PC-3 (cell line): ENCODE measurements at regions not wholly inside any gene's neighbourhood (a gene's known extent, or its start where the extent isn't known, plus 50 kb on each side); places are given as distances from the start of the nearest gene placed in this dataset.

Experiments used
- ATAC-seq: fragments of 200-7000 bp; cut with Tn5 transposase; 2 replicates; pipeline ENCODE4 v1.9.1; 2020; ENCODE audit warnings: mild to moderate bottlenecking, moderate library complexity
- BruUV-seq: library from RNA; stranded (reverse); fragments of 400-500 nt; replicated peaks from 2 replicates; lab custom pipeline; 2021; lab: Mats Ljungman, UMichigan
- CTCF ChIA-PET: fragments of 300-600 bp; sonication (Branson Sonifier 250); formaldehyde crosslinking; loops from one replicate; lab custom pipeline; 2022; ENCODE audit warnings: antibody characterized with exemption; lab: Charles Lee
- POLR2A ChIA-PET: fragments of 300-600 bp; sonication (Branson Sonifier 250); formaldehyde crosslinking; loops from one replicate; lab custom pipeline; 2022; ENCODE audit warnings: antibody characterized with exemption; ENCODE audit not compliant: unreplicated experiment; lab: Charles Lee
- DNase-seq: peaks from one replicate; pipeline ENCODE4 v3.0.0-alpha.2; 2015
- H2AFZ ChIP-seq: fragments of 300-600 bp; sonication (generic); 2 replicates; pipeline ENCODE4 v1.6.0; 2016; ENCODE audit warnings: antibody characterized with exemption, low read length
- H3F3A ChIP-seq: fragments of 300-600 bp; sonication (generic); one replicate; pipeline ENCODE4 v1.6.0; 2017; ENCODE audit warnings: antibody characterized with exemption, low read length, control low read depth, mild to moderate bottlenecking; ENCODE audit not compliant: unreplicated experiment
- H3K27ac ChIP-seq: fragments of 300-600 bp; sonication (generic); 2 replicates; pipeline ENCODE4 v1.5.1; 2016; ENCODE audit warnings: mild to moderate bottlenecking, low read length
- H3K27me3 ChIP-seq: fragments of 300-600 bp; sonication (generic); 2 replicates; pipeline ENCODE4 v1.6.1; 2016; ENCODE audit warnings: low read length, mixed read lengths
- H3K36me3 ChIP-seq: fragments of 300-600 bp; sonication (generic); 2 replicates; pipeline ENCODE4 v1.6.1; 2016; ENCODE audit warnings: low read depth, mixed run types, low read length, mixed read lengths
- H3K4me1 ChIP-seq: fragments of 300-600 bp; sonication (generic); 2 replicates; pipeline ENCODE4 v1.5.1; 2016; ENCODE audit warnings: low read length; ENCODE audit not compliant: insufficient read depth
- H3K4me2 ChIP-seq: fragments of 300-600 bp; sonication (generic); 2 replicates; pipeline ENCODE4 v1.6.0; 2016; ENCODE audit warnings: low read length
- H3K4me3 ChIP-seq: fragments of 300-600 bp; sonication (generic); 2 replicates; pipeline ENCODE4 v1.5.1; 2016; ENCODE audit warnings: mild to moderate bottlenecking, low read length, mixed read lengths
- H3K79me2 ChIP-seq: fragments of 300-600 bp; sonication (generic); 2 replicates; pipeline ENCODE4 v1.6.1; 2017; ENCODE audit warnings: low read length, mixed read lengths
- H3K9ac ChIP-seq: fragments of 300-600 bp; sonication (generic); 2 replicates; pipeline ENCODE4 v1.6.0; 2016; ENCODE audit warnings: mild to moderate bottlenecking, low read length
- H3K9me2 ChIP-seq: fragments of 300-600 bp; sonication (generic); replicated peaks from 2 replicates; pipeline ENCODE4 v1.6.1; 2016; ENCODE audit warnings: mixed run types, low read length, mixed read lengths
- H3K9me3 ChIP-seq: fragments of 300-600 bp; sonication (generic); 2 replicates; pipeline ENCODE4 v1.6.1; 2016; ENCODE audit warnings: low read length, mixed read lengths
- H4K20me1 ChIP-seq: fragments of 300-600 bp; sonication (generic); 2 replicates; pipeline ENCODE4 v1.6.1; 2016; ENCODE audit warnings: low read length, mixed read lengths
- EZH2 ChIP-seq: fragments of 300-600 bp; sonication (generic); IDR thresholded peaks from one replicate; pipeline ENCODE4 v1.6.1; 2017; ENCODE audit warnings: antibody characterized with exemption, mild to moderate bottlenecking, low read length; ENCODE audit not compliant: unreplicated experiment
- EZH2phosphoT487 ChIP-seq: fragments of 300-600 bp; sonication (generic); IDR thresholded peaks from 2 replicates; pipeline ENCODE4 v1.6.1; 2018; ENCODE audit warnings: mild to moderate bottlenecking, antibody characterized with exemption, low read length, borderline replicate concordance
- intact Hi-C: fragments of 100-400 bp; cut with micrococcal nuclease; formaldehyde crosslinking; loops from 2 replicates; pipeline ENCODE4 v1.9.0; 2023
- TF ChIP-seq, protein P1 (sequence below): fragments of 300-600 bp; sonication (generic); conservative IDR thresholded peaks from 2 replicates; pipeline ENCODE4 v1.5.1; 2017; ENCODE audit warnings: antibody characterized with exemption, low read depth, mild to moderate bottlenecking, low read length

GRCh38 chr2:164187121-164187520 is 434.2 kb downstream of the GRB14 start:
- BruUV-seq = no TSS peak
- H3K4me1 ChIP-seq = no peaks in the 10 kb centered on the region
- no peak overlapping the region for H3K4me3 ChIP-seq
- no peaks in the 10 kb centered on the region for H3K9me3 ChIP-seq
- no peak overlapping the region for H2AFZ ChIP-seq
- H3K4me2 ChIP-seq = no peak overlapping the region
- H3K27me3 ChIP-seq = peaks cover 23% of the 10 kb centered on the region
- H3K9me2 ChIP-seq = no peaks in the 10 kb centered on the region
- DNase-seq = no peak
- H3K79me2 ChIP-seq = no peaks in the 10 kb centered on the region
- no peak overlapping the region for H3K9ac ChIP-seq
- CTCF ChIA-PET = no interaction called here
- no peaks in the 10 kb centered on the region for H3K36me3 ChIP-seq
- H3F3A ChIP-seq = no peaks in the 10 kb centered on the region
- POLR2A ChIA-PET = no interaction called here
- H3K27ac ChIP-seq = no peak overlapping the region
- no peak for ATAC-seq
- no peaks in the 10 kb centered on the region for H4K20me1 ChIP-seq
- intact Hi-C loops = no loop called here
- TF ChIP-seq, protein P1, sequence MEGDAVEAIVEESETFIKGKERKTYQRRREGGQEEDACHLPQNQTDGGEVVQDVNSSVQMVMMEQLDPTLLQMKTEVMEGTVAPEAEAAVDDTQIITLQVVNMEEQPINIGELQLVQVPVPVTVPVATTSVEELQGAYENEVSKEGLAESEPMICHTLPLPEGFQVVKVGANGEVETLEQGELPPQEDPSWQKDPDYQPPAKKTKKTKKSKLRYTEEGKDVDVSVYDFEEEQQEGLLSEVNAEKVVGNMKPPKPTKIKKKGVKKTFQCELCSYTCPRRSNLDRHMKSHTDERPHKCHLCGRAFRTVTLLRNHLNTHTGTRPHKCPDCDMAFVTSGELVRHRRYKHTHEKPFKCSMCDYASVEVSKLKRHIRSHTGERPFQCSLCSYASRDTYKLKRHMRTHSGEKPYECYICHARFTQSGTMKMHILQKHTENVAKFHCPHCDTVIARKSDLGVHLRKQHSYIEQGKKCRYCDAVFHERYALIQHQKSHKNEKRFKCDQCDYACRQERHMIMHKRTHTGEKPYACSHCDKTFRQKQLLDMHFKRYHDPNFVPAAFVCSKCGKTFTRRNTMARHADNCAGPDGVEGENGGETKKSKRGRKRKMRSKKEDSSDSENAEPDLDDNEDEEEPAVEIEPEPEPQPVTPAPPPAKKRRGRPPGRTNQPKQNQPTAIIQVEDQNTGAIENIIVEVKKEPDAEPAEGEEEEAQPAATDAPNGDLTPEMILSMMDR = no peak
- no peak for TF ChIP-seq EZH2
- TF ChIP-seq EZH2phosphoT487 = no peak

- TF ChIP-seq, protein P1 = no peak
- TF ChIP-seq EZH2phosphoT487 = no peak
- TF ChIP-seq EZH2 = no peak
- CTCF ChIA-PET = no interaction called here
- H3K36me3 ChIP-seq = no peaks in the 10 kb centered on the region
- no peaks in the 10 kb centered on the region for H4K20me1 ChIP-seq
- no peak overlapping the region for H3K9ac ChIP-seq
- ATAC-seq (no peak), DNase-seq (no peak)
- no peaks in the 10 kb centered on the region for H3K9me3 ChIP-seq
- no peak overlapping the region for H3K4me3 ChIP-seq
- H3K27ac ChIP-seq = no peak overlapping the region
- no peaks in the 10 kb centered on the region for H3K79me2 ChIP-seq
- intact Hi-C loops = no loop called here
- H3K27me3 ChIP-seq = peaks cover 18% of the 10 kb centered on the region
- H3K9me2 ChIP-seq = no peaks in the 10 kb centered on the region
- POLR2A ChIA-PET = no interaction called here
- no peak overlapping the region for H2AFZ ChIP-seq
- no TSS peak for BruUV-seq
- no peak overlapping the region for H3K4me2 ChIP-seq
- no peaks in the 10 kb centered on the region for H3K4me1 ChIP-seq
- H3F3A ChIP-seq = no peaks in the 10 kb centered on the region
Measured at GRCh38 chr2:164186591-164186990, 434.7 kb downstream of the GRB14 start.

DNA sequence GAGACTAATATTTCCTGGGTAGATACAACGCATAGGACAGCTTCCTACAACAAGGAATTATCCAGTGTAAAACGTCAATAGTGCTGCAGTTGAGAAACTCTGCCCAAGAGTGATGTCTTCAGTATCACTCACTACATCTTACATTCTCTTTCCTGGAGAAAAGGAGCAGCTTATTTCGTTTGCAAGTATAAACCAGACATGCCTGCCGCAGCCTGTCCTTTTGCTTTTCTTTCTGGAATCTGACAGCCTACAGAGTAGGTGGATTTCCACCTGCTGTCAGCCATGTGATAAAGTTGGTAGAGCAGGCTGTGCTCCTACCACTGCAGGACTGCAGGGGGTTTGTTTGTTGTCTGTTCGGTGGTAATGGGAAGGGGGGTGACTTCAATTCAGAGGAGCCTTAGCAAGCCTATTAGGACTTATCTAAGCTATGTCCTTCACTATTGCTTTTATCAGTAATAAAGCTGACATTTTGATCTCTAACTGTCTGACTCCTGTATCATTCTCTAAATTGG is 439.1 kb downstream of the GRB14 start:
- no peak for TF ChIP-seq EZH2phosphoT487
- no peak for TF ChIP-seq EZH2
- TF ChIP-seq, protein P1 = no peak
- H3K4me1 ChIP-seq = no peaks in the 10 kb centered on the region
- no peak overlapping the region for H3K4me2 ChIP-seq
- ChIA-PET POLR2A (no interaction called here), CTCF (no interaction called here)
- H3K4me3 ChIP-seq = no peak overlapping the region
- H3K9me3 ChIP-seq = no peaks in the 10 kb centered on the region
- H3K79me2 ChIP-seq = no peaks in the 10 kb centered on the region
- no peak overlapping the region for H2AFZ ChIP-seq
- no peaks in the 10 kb centered on the region for H3F3A ChIP-seq
- no TSS peak for BruUV-seq
- no peak overlapping the region for H3K27ac ChIP-seq
- H3K9ac ChIP-seq = no peak overlapping the region
- ATAC-seq = no peak
- H3K9me2 ChIP-seq = no peaks in the 10 kb centered on the region
- intact Hi-C loops = no loop called here
- no peaks in the 10 kb centered on the region for H4K20me1 ChIP-seq
- peaks cover 6% of the 10 kb centered on the region; the same call in 1 of the 2 replicates for H3K27me3 ChIP-seq
- H3K36me3 ChIP-seq = no peaks in the 10 kb centered on the region
- no peak for DNase-seq
